NB4 (cell line): ENCODE measurements at regions not wholly inside any gene's neighbourhood (a gene's known extent, or its start where the extent isn't known, plus 50 kb on each side); places are given as distances from the start of the nearest gene placed in this dataset.
A peak's percentile ranks its signal among the peaks of the same experiment; 100 is the strongest.

ENCODE experiments used
- DNase-seq: peaks from one replicate; pipeline ENCODE4 v3.0.0; 2010; ENCODE audit warnings: low read depth
- H3K4me3 ChIP-seq: one replicate; pipeline ENCODE4 v1.5.1; 2011; ENCODE audit warnings: mild to moderate bottlenecking, low read depth, low read length, moderate library complexity
- CTCF ChIP-seq: IDR thresholded peaks from one replicate; pipeline ENCODE4 v1.5.1; 2012; ENCODE audit warnings: low read depth, low read length
- MAX ChIP-seq: IDR thresholded peaks from 2 replicates; pipeline ENCODE4 v1.6.1; 2011; ENCODE audit warnings: low read depth, low read length
- MYC ChIP-seq: IDR thresholded peaks from 2 replicates; pipeline ENCODE4 v1.6.1; 2011; ENCODE audit warnings: low read depth, low read length
- POLR2A ChIP-seq: IDR thresholded peaks from 2 replicates; pipeline ENCODE4 v1.6.1; 2011; ENCODE audit warnings: mild to moderate bottlenecking; ENCODE audit not compliant: insufficient read length; ENCODE audit errors: extremely low read depth

- no peak overlapping the region for H3K4me3 ChIP-seq
- DNase-seq: no peak
- TF ChIP-seq CTCF (no peak), MAX (no peak), POLR2A (no peak), MYC (no peak)
Observed at GRCh38 chr3:43906849-43907507, 216.2 kb downstream of the ABHD5 start.

GRCh38 chr3:43907508-43907858 is 216.7 kb downstream of the ABHD5 start:
- TF ChIP-seq MAX (no peak), MYC (no peak), POLR2A (no peak), CTCF (no peak)
- peak; percentile 82 for DNase-seq
- no peak overlapping the region for H3K4me3 ChIP-seq

- DNase-seq: no peak
- no peak for TF ChIP-seq MAX
- TF ChIP-seq CTCF: no peak
- TF ChIP-seq MYC: no peak
- no peak for TF ChIP-seq POLR2A
- no peak overlapping the region for H3K4me3 ChIP-seq
Observed at GRCh38 chr3:43908456-43908855, 217.7 kb downstream of the ABHD5 start.

GRCh38 chr3:43909149-43909548 is 218.4 kb downstream of the ABHD5 start:
- H3K4me3 ChIP-seq: no peak overlapping the region
- TF ChIP-seq MYC (no peak), MAX (no peak), CTCF (no peak), POLR2A (no peak)
- no peak for DNase-seq

- peak; percentile 64 for DNase-seq
- no peak overlapping the region for H3K4me3 ChIP-seq
- TF ChIP-seq CTCF (no peak), MAX (no peak), POLR2A (no peak)
Observed at GRCh38 chr3:43910750-43911149, 220.0 kb downstream of the ABHD5 start.
